GM23338 (cell line): ENCODE measurements at regions not wholly inside any gene's neighbourhood (a gene's known extent, or its start where the extent isn't known, plus 50 kb on each side); places are given as distances from the start of the nearest gene placed in this dataset.

Experiments used
- ATAC-seq: fragments of 200-7000 bp; cut with Tn5 transposase; 3 replicates; pipeline ENCODE4 v1.9.1; 2020
- DNase-seq: peaks from one replicate; pipeline ENCODE4 v3.0.0-alpha.2; 2015; ENCODE audit warnings: low spot score
- H2AFZ ChIP-seq: fragments of 200-600 bp; sonication (generic); 2 replicates; pipeline ENCODE4 v1.8.0; 2016; ENCODE audit warnings: antibody characterized with exemption, mild to moderate bottlenecking, moderate library complexity
- H3F3A ChIP-seq: fragments of 200-600 bp; sonication (generic); replicated peaks from 2 replicates; pipeline ENCODE4 v1.8.0; 2017; ENCODE audit warnings: antibody characterized with exemption, mixed run types, low read depth
- H3K27ac ChIP-seq: fragments of 200-600 bp; sonication (generic); 2 replicates; pipeline ENCODE4 v1.6.1; 2016; ENCODE audit warnings: low read depth
- H3K27me3 ChIP-seq: fragments of 200-600 bp; sonication (generic); 2 replicates; pipeline ENCODE4 v1.8.0; 2016; ENCODE audit warnings: mild to moderate bottlenecking, mixed run types, moderate library complexity; ENCODE audit not compliant: insufficient read depth
- H3K36me3 ChIP-seq: fragments of 200-600 bp; sonication (generic); 2 replicates; pipeline ENCODE4 v1.8.0; 2016; ENCODE audit warnings: mild to moderate bottlenecking; ENCODE audit not compliant: insufficient read depth
- H3K4me1 ChIP-seq: fragments of 200-600 bp; sonication (generic); 2 replicates; pipeline ENCODE4 v1.8.0; 2016; ENCODE audit warnings: mild to moderate bottlenecking, moderate library complexity; ENCODE audit not compliant: insufficient read depth
- H3K4me2 ChIP-seq: fragments of 200-600 bp; sonication (generic); 2 replicates; pipeline ENCODE4 v1.7.1; 2017; ENCODE audit warnings: mixed run types
- H3K4me3 ChIP-seq: fragments of 200-600 bp; sonication (generic); 2 replicates; pipeline ENCODE4 v1.6.1; 2016; ENCODE audit warnings: mixed run types
- H3K79me2 ChIP-seq: fragments of 200-600 bp; sonication (generic); replicated peaks from 2 replicates; pipeline ENCODE4 v1.8.0; 2017; ENCODE audit warnings: mild to moderate bottlenecking; ENCODE audit not compliant: insufficient read depth
- H3K9me2 ChIP-seq: fragments of 200-600 bp; sonication (generic); 2 replicates; pipeline ENCODE4 v1.8.0; 2017; ENCODE audit not compliant: insufficient read depth
- H4K20me1 ChIP-seq: fragments of 200-600 bp; sonication (generic); replicated peaks from 2 replicates; pipeline ENCODE4 v1.8.0; 2017; ENCODE audit warnings: mild to moderate bottlenecking; ENCODE audit not compliant: insufficient read depth
- H3K27ac Mint-ChIP-seq: 2 replicates; pipeline ENCODE4 v1.8.0; 2020; ENCODE audit warnings: inconsistent platforms, mild to moderate bottlenecking, moderate library complexity, mixed read lengths
- H3K27me3 Mint-ChIP-seq: 3 replicates; pipeline ENCODE4 v1.8.0; 2022; ENCODE audit warnings: low read depth, mild to moderate bottlenecking, moderate library complexity, mixed read lengths, inconsistent platforms; ENCODE audit not compliant: insufficient read depth, poor library complexity
- H3K36me3 Mint-ChIP-seq: 3 replicates; pipeline ENCODE4 v1.8.0; 2021; ENCODE audit warnings: low read depth, mild to moderate bottlenecking, inconsistent platforms, moderate library complexity, mixed read lengths
- H3K4me1 Mint-ChIP-seq: 3 replicates; pipeline ENCODE4 v1.8.0; 2020; ENCODE audit warnings: mild to moderate bottlenecking, inconsistent platforms, mixed read lengths
- H3K4me3 Mint-ChIP-seq: 3 replicates; pipeline ENCODE4 v1.8.0; 2021; ENCODE audit warnings: moderate library complexity, mild to moderate bottlenecking, inconsistent platforms, mixed read lengths
- H3K9me3 Mint-ChIP-seq: 3 replicates; pipeline ENCODE4 v1.8.0; 2020; ENCODE audit warnings: moderate library complexity, mild to moderate bottlenecking, inconsistent platforms, mixed read lengths
- CREB1 ChIP-seq: fragments of 250-450 bp; sonication (Bioruptor Pico); IDR thresholded peaks from 2 replicates; pipeline ENCODE4 v1.5.0; 2020; ENCODE audit warnings: low read depth, mild to moderate bottlenecking, moderate library complexity
- ETS1 ChIP-seq: IDR thresholded peaks from 2 replicates; pipeline ENCODE4 v1.6.1; 2016; ENCODE audit warnings: antibody characterized with exemption
- EZH2 ChIP-seq: fragments of 200-600 bp; sonication (generic); IDR thresholded peaks from one replicate; pipeline ENCODE4 v1.8.0; 2017; ENCODE audit warnings: antibody characterized with exemption, mild to moderate bottlenecking, low read depth; ENCODE audit not compliant: unreplicated experiment
- EZH2phosphoT487 ChIP-seq: fragments of 200-600 bp; sonication (generic); IDR thresholded peaks from one replicate; pipeline ENCODE4 v1.8.1; 2018; ENCODE audit warnings: antibody characterized with exemption; ENCODE audit not compliant: unreplicated experiment
- NANOG ChIP-seq: IDR thresholded peaks from 2 replicates; pipeline ENCODE4 v1.6.1; 2016; ENCODE audit warnings: antibody characterized with exemption, borderline replicate concordance
- REST ChIP-seq: IDR thresholded peaks from one replicate; pipeline ENCODE4 v1.6.1; 2018; ENCODE audit warnings: antibody characterized with exemption; ENCODE audit not compliant: unreplicated experiment
- ZNF114 ChIP-seq: fragments of 250-450 bp; sonication (Bioruptor Pico); IDR thresholded peaks from 2 replicates; pipeline ENCODE4 v1.5.0; 2020; ENCODE audit warnings: mild to moderate bottlenecking, moderate library complexity
- ZNF331 ChIP-seq: fragments of 250-450 bp; sonication (Bioruptor Pico); IDR thresholded peaks from 2 replicates; pipeline ENCODE4 v1.5.0; 2020; ENCODE audit warnings: low read depth, mild to moderate bottlenecking, moderate library complexity
- ZNF462 ChIP-seq: fragments of 250-450 bp; sonication (Bioruptor Pico); IDR thresholded peaks from 2 replicates; pipeline ENCODE4 v1.5.0; 2020; ENCODE audit warnings: mild to moderate bottlenecking, moderate library complexity

GRCh38 chr6:141472162-141472928 lies 660.4 kb upstream of the GJE1 start:
- Mint-ChIP-seq H3K36me3 (peaks cover 63% of the 10 kb centered on the region), H3K27ac (no peak overlapping the region), H3K9me3 (peaks cover 49% of the 10 kb centered on the region), H3K4me3 (no peak overlapping the region), H3K4me1 (peaks cover 14% of the 10 kb centered on the region), H3K27me3 (no peaks in the 10 kb centered on the region)
- H3K4me2 ChIP-seq: no peak overlapping the region
- no peaks in the 10 kb centered on the region for H3K27me3 ChIP-seq
- no peaks in the 10 kb centered on the region for H3K79me2 ChIP-seq
- no peak overlapping the region for H2AFZ ChIP-seq
- no peaks in the 10 kb centered on the region for H4K20me1 ChIP-seq
- no peak for TF ChIP-seq ETS1
- no peak for TF ChIP-seq ZNF331 (CRISPR knock-in tag)
- TF ChIP-seq ZNF462 (CRISPR knock-in tag): no peak
- no peak for TF ChIP-seq EZH2
- no peak for TF ChIP-seq ZNF114
- TF ChIP-seq NANOG: peak; percentile 59
- no peak for TF ChIP-seq EZH2phosphoT487
- no peak for TF ChIP-seq CREB1
- TF ChIP-seq REST: no peak
- peaks cover 4% of the 10 kb centered on the region; the same call in 1 of the 2 replicates for H3K4me1 ChIP-seq
- no peaks in the 10 kb centered on the region for H3F3A ChIP-seq
- peaks cover 14% of the 10 kb centered on the region; the same call in 1 of the 2 replicates for H3K36me3 ChIP-seq
- ATAC-seq: peak; percentile 55
- H3K27ac ChIP-seq: peak overlapping the region; percentile 63
- peaks cover 7% of the 10 kb centered on the region; the same call in 1 of the 2 replicates for H3K9me2 ChIP-seq
- H3K4me3 ChIP-seq: no peak overlapping the region
- peak; percentile 62 for DNase-seq
